Left ventricle myocardium inferior (tissue), 1 donor: ENCODE measurements at regions not wholly inside any gene's neighbourhood (a gene's known extent, or its start where the extent isn't known, plus 50 kb on each side); places are given as distances from the start of the nearest gene placed in this dataset.
A peak's percentile ranks its signal among the peaks of the same experiment; 100 is the strongest.

Experiments used
- DNase-seq: peaks from one replicate; pipeline ENCODE4 v3.0.0-alpha.2; 2020
- H3K27ac ChIP-seq: fragments of 200-600 bp; replicated peaks from 2 replicates; pipeline ENCODE4 v1.8.0; 2021
- H3K27me3 ChIP-seq: fragments of 200-600 bp; 2 replicates; pipeline ENCODE4 v1.8.0; 2021; ENCODE audit warnings: low read depth
- H3K36me3 ChIP-seq: fragments of 200-600 bp; 2 replicates; pipeline ENCODE4 v1.8.0; 2021
- H3K4me1 ChIP-seq: fragments of 200-600 bp; 2 replicates; pipeline ENCODE4 v1.8.0; 2021
- H3K4me3 ChIP-seq: fragments of 200-600 bp; 2 replicates; pipeline ENCODE4 v1.8.0; 2021; ENCODE audit warnings: mild to moderate bottlenecking, moderate library complexity
- H3K9me3 ChIP-seq: fragments of 200-600 bp; replicated peaks from 2 replicates; pipeline ENCODE4 v1.8.0; 2021
- CTCF ChIP-seq: fragments of 200-600 bp; IDR thresholded peaks from 2 replicates; pipeline ENCODE4 v1.8.0; 2021; ENCODE audit warnings: antibody characterized with exemption, mild to moderate bottlenecking, borderline replicate concordance
- intact Hi-C: fragments of 100-400 bp; cut with micrococcal nuclease; formaldehyde crosslinking; loops from one replicate; pipeline ENCODE4 v1.11.0; 2022
- donor health status: DM: no; HTN: yes; CAD: no; lungs with severe emphysema.

- DNase-seq = peak; percentile 73
- intact Hi-C loops = no loop called here
- Histone ChIP-seq H3K27me3 (no peaks in the 10 kb centered on the region), H3K27ac (peak overlapping the region; percentile 91), H3K4me1 (peaks cover 62% of the 10 kb centered on the region), H3K9me3 (no peaks in the 10 kb centered on the region), H3K36me3 (no peaks in the 10 kb centered on the region), H3K4me3 (peak overlapping the region; percentile 59)
- no peak for TF ChIP-seq CTCF
These were observed 90.7 kb upstream of the MEF2A start for GRCh38 chr15:99474909-99475753.

- H3K27ac ChIP-seq = peak overlapping the region; percentile 91
- H3K9me3 ChIP-seq = no peaks in the 10 kb centered on the region
- TF ChIP-seq CTCF = no peak
- no peak overlapping the region for H3K4me3 ChIP-seq
- peaks cover 62% of the 10 kb centered on the region for H3K4me1 ChIP-seq
- H3K27me3 ChIP-seq = no peaks in the 10 kb centered on the region
- H3K36me3 ChIP-seq = no peaks in the 10 kb centered on the region
- DNase-seq = no peak
- intact Hi-C loops = no loop called here
These were observed 89.9 kb upstream of the MEF2A start for GRCh38 chr15:99475754-99476412.

- DNase-seq = peak; percentile 44
- H3K36me3 ChIP-seq = no peaks in the 10 kb centered on the region
- H3K9me3 ChIP-seq = no peaks in the 10 kb centered on the region
- H3K4me1 ChIP-seq = peaks cover 62% of the 10 kb centered on the region
- no peak for TF ChIP-seq CTCF
- H3K27ac ChIP-seq = peak overlapping the region; percentile 91
- no peak overlapping the region for H3K4me3 ChIP-seq
- no peaks in the 10 kb centered on the region for H3K27me3 ChIP-seq
- intact Hi-C loops = no loop called here
These were observed 89.2 kb upstream of the MEF2A start for GRCh38 chr15:99476413-99477222.

- DNase-seq = no peak
- H3K27ac ChIP-seq = peak overlapping the region; percentile 91
- H3K27me3 ChIP-seq = no peaks in the 10 kb centered on the region
- peaks cover 52% of the 10 kb centered on the region for H3K4me1 ChIP-seq
- H3K9me3 ChIP-seq = no peaks in the 10 kb centered on the region
- H3K36me3 ChIP-seq = no peaks in the 10 kb centered on the region
- TF ChIP-seq CTCF = no peak
- intact Hi-C loops = no loop called here
- H3K4me3 ChIP-seq = no peak overlapping the region
These were observed 87.9 kb upstream of the MEF2A start for GRCh38 chr15:99477791-99478471.

- Histone ChIP-seq H3K4me1 (peaks cover 41% of the 10 kb centered on the region), H3K4me3 (no peak overlapping the region), H3K9me3 (no peaks in the 10 kb centered on the region), H3K36me3 (no peaks in the 10 kb centered on the region), H3K27ac (no peak overlapping the region), H3K27me3 (no peaks in the 10 kb centered on the region)
- TF ChIP-seq CTCF = no peak
- intact Hi-C loops = no loop called here
- DNase-seq = no peak
These were observed 86.8 kb upstream of the MEF2A start for GRCh38 chr15:99478977-99479376.
